ENCODE measurements at regions not wholly inside any gene's neighbourhood (a gene's known extent, or its start where the extent isn't known, plus 50 kb on each side); places are given as distances from the start of the nearest gene placed in this dataset.

GRCh38 chrX:97968376-97969163 lies 1084.9 kb downstream of the RPA4 start:
- no peak overlapping the region for H3K4me3 ChIP-seq (ENCODE audit: low read depth, low read length)
- no peak for DNase-seq (ENCODE audit: low read depth)
- no peak for TF ChIP-seq CTCF (IDR thresholded peaks at IDR 0.05; ENCODE audit: insufficient read depth, low read length)

GRCh38 chrX:97984641-97985040 lies 1100.9 kb downstream of the RPA4 start:
- no peak for DNase-seq (ENCODE audit: low read depth)
- TF ChIP-seq CTCF (IDR thresholded peaks at IDR 0.05; ENCODE audit: insufficient read depth, low read length) = no peak
- no peak overlapping the region for H3K4me3 ChIP-seq (ENCODE audit: low read depth, low read length)

GRCh38 chrX:97985096-97985495 lies 1101.4 kb downstream of the RPA4 start:
- DNase-seq (ENCODE audit: low read depth) = no peak
- no peak for TF ChIP-seq CTCF (IDR thresholded peaks at IDR 0.05; ENCODE audit: insufficient read depth, low read length)

GRCh38 chrX:97987979-97988378 lies 1104.3 kb downstream of the RPA4 start:
- H3K4me3 ChIP-seq (ENCODE audit: low read depth, low read length) = no peak overlapping the region
- no peak for DNase-seq (ENCODE audit: low read depth)
- no peak for TF ChIP-seq CTCF (IDR thresholded peaks at IDR 0.05; ENCODE audit: insufficient read depth, low read length)

More at GRCh38 chrX:97985096-97985495, 1101.4 kb downstream of the RPA4 start:
- no peak overlapping the region for H3K4me3 ChIP-seq (ENCODE audit: low read depth, low read length)

- H3K4me3 ChIP-seq (ENCODE audit: low read depth, low read length) = no peak overlapping the region
- TF ChIP-seq CTCF (IDR thresholded peaks at IDR 0.05; ENCODE audit: insufficient read depth, low read length) = no peak
- no peak for DNase-seq (ENCODE audit: low read depth)
Measured at GRCh38 chrX:97995834-97996233, 1112.1 kb downstream of the RPA4 start.

- H3K4me3 ChIP-seq (ENCODE audit: low read depth, low read length) = no peak overlapping the region
- TF ChIP-seq CTCF (IDR thresholded peaks at IDR 0.05; ENCODE audit: insufficient read depth, low read length) = no peak
- DNase-seq (ENCODE audit: low read depth) = no peak
Measured at GRCh38 chrX:98028691-98029090, 1145.0 kb downstream of the RPA4 start.

GRCh38 chrX:98029861-98030260 lies 1146.2 kb downstream of the RPA4 start:
- TF ChIP-seq CTCF (IDR thresholded peaks at IDR 0.05; ENCODE audit: insufficient read depth, low read length) = no peak
- DNase-seq (ENCODE audit: low read depth) = no peak
- no peak overlapping the region for H3K4me3 ChIP-seq (ENCODE audit: low read depth, low read length)

Measured in fibroblast of the aortic adventitia (primary cell).